Islet precursor cell (in vitro differentiated cells): ENCODE measurements at regions not wholly inside any gene's neighbourhood (a gene's known extent, or its start where the extent isn't known, plus 50 kb on each side); places are given as distances from the start of the nearest gene placed in this dataset.

Experiments used
- DNase-seq: peaks from one replicate; pipeline ENCODE4 v3.0.0-alpha.2; 2018

DNA sequence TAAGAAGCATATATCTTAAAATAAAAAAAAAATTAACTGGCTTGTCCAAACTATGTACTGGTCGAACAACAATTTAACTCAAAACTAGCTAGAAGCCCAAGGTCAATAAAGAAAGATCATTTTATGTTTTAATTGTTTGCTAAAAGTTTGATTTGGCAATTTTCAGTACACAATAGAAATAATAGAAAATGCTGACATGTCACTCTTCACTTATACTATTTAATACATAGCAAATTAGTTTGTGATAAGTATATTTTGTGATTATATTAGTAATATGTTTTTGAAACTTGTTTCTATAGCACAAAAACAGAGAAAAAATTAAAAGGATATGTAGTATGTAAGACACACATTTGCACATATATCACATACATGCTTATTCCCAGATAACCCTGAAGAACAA lies 1938.6 kb upstream of the PIK3C3 start:
- no peak for DNase-seq

- no peak for DNase-seq
Measured at GRCh38 chr18:40013001-40013609, 1941.9 kb upstream of the PIK3C3 start.

DNA sequence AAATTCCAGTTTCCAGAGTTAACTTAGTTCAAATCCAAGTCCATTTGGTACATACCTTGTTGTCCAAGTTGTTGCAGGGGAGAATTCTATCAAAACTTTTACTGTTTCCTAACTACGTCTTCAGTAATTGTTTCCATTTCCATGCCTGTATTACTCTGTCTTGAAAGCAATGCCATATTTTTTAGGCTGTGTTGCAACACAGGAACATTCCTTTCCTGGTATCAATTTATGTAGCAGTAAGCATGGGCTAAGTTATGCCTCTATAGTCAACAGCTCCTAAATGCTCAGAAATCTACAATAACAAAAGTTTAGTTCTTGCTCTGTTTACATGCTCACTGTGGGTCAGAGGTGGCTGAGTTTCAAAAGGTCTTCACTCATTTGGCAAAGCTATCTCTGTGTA lies 1943.8 kb upstream of the PIK3C3 start:
- no peak for DNase-seq

DNA sequence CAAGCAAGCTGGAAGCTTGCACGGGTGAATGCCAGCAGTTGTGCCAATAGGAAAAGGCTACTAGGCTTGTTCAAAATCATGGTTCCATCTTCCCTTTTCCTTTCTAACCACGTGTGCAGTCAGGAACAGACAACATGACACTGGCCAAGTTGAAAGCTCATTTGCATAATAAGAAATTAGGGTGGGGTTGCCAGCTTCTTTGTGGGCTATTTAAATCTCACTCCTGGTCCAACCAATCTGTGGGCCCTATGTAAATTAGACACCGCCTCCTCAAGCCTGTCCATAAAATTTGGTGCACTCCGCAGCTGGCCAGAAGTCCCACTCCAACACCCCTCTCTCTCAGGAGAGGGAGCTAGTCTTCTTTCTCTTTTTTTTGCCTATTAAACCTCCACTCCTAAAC lies 1948.4 kb upstream of the PIK3C3 start:
- DNase-seq = no peak

GRCh38 chr18:40004246-40004645 lies 1950.8 kb upstream of the PIK3C3 start:
- no peak for DNase-seq

DNA sequence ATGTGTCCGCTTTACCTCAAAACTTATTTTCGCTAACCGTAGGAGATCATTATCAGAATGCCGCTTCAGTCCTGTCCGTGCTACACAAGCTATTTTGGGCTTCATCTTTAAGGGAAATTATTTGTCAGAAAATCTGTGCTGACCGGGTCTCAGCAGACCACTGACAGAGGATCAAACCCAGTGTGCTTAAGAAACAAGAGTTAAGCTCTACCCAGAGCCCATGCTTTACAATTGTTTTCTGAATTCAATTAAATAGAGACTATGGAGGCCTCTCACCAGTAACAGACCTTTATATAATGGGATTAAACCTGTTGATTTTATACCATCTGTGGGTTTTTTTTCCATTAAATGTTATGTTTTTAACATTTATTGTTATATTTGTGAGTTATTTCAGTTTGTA lies 1956.7 kb upstream of the PIK3C3 start:
- DNase-seq = no peak

- DNase-seq = no peak
Measured at GRCh38 chr18:39994498-39994897, 1960.5 kb upstream of the PIK3C3 start.

- no peak for DNase-seq
Measured at GRCh38 chr18:39991696-39992265, 1963.3 kb upstream of the PIK3C3 start.

DNA sequence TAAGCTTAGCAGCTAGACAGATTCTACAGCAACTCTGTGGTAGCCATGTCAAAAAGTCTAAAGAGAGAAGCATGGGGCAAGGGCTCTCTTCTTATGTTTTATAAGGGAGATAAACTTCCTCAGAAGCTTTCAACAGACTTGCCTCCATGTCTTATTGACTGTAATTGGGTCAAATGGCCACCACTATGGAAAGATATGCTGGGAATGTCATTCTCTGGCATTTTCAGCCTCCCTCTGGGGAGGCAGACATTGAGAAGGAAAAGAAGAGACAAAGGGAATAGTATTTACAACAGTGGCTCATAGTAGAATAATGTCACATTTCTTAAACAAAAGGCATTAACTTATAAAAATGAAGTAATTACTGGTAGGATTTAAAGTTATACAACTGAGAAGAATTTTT lies 1964.5 kb upstream of the PIK3C3 start:
- peak; percentile 65 for DNase-seq

DNA sequence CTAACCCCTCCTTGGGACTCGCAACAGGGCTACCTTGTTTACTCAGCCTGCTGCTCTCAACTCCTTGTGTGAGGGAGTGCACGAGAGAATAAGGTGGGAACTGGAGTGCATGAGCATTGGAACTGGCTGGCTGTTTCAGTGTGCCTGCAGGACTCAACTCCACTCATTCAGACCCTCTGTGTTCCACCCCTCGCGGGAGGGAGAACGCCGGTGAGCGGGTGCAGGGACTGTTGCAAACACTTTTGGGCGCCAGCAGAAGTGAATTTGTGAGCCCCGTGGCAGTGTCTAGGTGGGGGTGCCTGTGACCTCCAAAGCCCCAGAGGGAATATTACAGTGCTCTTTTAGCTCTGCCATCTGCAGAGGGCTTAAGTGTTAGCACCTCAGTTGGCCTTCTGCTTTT lies 1978.3 kb upstream of the PIK3C3 start:
- DNase-seq = no peak

DNA sequence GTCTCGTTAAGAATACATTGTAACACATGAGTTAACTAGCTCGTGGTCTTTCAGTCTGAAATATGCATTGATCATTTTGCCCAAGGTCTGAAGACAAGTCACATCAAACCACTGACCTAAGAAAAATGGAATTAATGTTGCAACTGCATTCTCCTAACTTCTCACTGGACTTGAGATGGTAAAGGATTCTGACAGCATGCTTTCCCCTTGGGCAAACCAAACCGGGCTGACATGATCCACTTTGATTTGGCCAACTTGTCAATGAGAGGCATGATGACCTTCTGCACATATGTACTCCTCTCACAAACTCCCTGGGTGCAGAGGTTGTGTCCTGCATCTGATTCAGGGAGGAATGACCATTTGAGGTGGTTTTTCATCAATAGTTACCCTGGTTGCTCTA lies 1982.5 kb upstream of the PIK3C3 start:
- no peak for DNase-seq

DNA sequence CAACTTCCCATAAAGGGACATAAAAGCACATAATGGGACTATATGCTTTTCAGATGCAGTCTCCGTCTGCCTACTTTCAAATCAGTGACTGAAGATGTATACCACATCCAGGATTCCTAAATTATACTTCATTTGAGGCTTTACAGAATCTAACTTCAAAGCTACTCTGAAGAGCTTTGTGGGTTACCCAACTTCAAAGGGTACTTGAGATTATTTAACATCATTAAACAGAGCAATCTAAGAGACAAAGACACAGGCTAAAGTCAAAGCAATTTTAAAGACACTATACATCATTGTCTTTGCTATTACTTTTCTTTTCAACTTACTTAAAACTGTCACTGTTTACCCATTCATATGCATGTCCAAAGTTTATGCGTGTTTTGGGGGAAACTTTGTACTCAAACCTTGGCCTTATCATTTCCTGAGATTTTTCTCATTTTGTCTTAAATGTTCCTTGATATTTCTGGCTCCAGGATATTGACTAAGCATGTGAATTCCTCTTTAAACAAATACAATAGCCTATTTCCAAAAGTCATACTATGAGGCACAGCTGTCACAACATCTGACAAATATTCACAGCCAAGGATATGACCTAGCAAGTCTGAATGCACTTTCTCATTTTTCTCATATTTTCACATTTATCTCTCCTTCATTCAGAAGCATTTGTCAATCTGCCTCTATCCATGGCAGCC lies 1985.1 kb upstream of the PIK3C3 start:
- DNase-seq = no peak

DNA sequence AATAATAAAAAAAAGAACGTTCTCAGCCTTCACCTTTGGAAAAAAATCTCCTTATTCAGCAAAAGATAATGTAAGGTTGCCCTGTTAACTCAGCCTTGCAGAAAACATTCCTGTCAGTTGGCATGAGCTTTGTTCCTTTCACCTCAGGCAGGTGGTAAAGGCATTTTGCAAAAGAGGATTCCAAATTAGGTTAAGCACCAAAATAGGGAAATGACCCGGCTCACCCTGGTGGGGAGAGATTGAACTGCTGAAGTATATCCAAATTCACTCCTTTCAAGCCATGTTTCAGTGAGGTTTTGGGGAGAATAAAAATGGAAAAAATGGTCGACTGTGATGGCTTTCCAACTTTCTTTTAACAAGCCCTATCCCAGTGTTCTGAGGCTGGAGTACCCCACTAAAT lies 1988.8 kb upstream of the PIK3C3 start:
- DNase-seq = no peak

DNA sequence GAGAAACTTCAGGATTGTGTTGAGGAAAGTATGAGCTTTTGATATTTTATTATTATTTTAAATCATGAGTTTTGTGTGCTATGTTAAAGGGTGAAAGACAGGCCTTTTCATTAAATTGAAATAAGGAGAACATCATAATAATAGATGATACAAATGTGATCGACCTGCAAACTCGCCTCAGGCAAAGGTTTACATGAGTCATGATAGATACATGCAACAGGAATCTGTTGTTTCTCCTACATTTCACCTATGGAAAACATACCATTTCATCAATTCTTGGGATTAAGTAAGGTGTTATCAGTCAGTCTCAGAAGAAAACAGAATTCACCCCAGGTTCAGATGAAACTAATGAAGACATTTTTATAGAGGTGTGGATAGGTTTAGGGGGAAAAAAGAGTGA lies 1992.5 kb upstream of the PIK3C3 start:
- no peak for DNase-seq

GRCh38 chr18:39960550-39960949 lies 1994.5 kb upstream of the PIK3C3 start:
- no peak for DNase-seq

DNA sequence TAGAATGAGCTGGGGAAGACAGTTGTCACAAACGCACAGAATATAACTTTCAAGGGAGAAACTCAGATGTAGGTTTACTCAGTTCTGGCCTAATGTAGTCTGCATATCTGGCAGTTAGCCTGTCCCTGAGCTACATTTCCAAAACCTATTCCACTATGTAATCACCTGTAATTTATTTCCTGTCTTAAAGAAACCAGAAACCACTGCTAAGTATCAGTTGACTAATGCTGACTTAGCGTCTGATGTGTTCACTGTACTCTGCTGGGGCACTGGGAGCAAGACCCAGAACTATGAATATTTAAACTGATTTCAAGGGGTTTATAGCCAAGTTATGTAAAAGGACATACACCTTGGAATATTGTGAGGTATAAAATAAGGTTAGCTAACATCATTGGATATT lies 1995.2 kb upstream of the PIK3C3 start:
- DNase-seq = no peak

GRCh38 chr18:39958876-39959275 lies 1996.2 kb upstream of the PIK3C3 start:
- no peak for DNase-seq

GRCh38 chr18:39952816-39953215 lies 2002.2 kb upstream of the PIK3C3 start:
- DNase-seq = no peak

DNA sequence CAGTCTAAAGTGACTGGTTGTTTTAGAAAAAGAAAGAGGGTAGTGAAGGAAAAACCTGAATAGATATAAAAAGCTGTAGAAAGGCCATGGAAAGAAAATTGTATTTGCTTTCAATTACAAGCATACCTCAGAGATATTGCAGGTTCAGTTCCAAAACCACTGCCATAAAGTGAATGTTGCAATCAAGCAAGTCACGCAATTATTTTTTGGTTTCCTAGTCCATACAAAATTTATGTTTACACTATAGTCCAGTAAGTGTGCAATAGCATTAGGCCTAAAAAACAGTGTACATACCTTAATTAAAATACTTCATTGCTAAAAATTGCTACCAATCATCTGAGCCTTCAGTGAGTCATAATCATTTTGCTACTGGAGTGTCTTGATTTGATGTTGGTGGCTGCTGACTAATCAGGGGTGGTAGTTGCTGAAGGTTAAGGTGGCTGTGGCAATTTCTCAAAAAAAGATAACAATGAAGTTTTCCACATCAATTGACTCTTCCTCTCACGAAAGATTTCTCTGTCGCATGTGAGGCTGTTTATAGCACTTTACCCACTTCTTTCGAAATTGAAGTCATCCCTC lies 2003.8 kb upstream of the PIK3C3 start:
- DNase-seq = no peak

- peak; percentile 73 for DNase-seq
Measured at GRCh38 chr18:39946623-39947061, 2008.4 kb upstream of the PIK3C3 start.

GRCh38 chr18:39945076-39945475 lies 2010.0 kb upstream of the PIK3C3 start:
- DNase-seq = no peak

DNA sequence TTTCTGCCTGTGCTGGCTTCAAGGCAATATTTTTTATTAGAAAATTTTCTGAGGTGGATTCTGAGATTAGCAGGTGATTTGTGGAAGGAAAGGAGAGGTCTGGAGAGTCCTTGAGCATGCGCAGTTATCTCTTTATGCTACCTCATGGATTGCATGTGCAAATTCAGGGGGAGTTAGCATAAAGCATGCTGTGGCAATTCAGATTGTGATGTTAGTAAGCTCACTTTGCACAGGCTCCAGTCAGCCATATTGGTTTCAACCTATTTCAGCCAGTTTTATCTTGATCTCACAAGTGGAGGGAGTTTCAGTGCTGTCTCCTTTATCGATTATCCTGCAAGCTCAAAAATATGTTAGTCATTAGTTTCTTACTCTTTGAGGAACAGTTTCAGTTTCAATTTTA lies 2012.3 kb upstream of the PIK3C3 start:
- DNase-seq = no peak

GRCh38 chr18:39938676-39939608 lies 2016.1 kb upstream of the PIK3C3 start:
- no peak for DNase-seq
